HG03135 (cell line): ENCODE measurements at regions not wholly inside any gene's neighbourhood (a gene's known extent, or its start where the extent isn't known, plus 50 kb on each side); places are given as distances from the start of the nearest gene placed in this dataset.

Experiments
- ATAC-seq: cut with Tn5 transposase; IDR thresholded peaks from one replicate; pipeline ENCODE4 v1.9.1; 2021; ENCODE audit warnings: mild to moderate bottlenecking, moderate library complexity; ENCODE audit not compliant: unreplicated experiment

DNA sequence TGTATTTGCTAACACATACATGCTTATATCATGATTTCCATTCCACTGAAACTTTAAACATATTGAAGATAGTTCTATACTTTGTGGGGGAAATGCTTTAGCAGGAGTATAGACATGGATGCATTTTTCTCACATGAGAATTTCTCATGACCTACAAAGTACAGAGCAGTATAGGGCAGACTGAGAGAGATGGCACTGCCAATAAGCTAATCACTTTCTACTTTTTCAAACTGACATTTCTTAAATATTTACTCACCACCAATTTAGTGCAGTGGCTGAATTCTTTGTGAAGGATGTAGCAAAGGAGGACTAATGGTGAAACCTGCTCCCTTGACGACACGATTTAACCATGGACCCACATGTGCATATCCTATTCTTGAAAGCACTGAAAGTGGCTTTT, 923.5 kb downstream of the ADGRL2 start:
- no peak for ATAC-seq

GRCh38 chr1:82722608-82723007, 921.9 kb downstream of the ADGRL2 start:
- no peak for ATAC-seq

GRCh38 chr1:82721702-82722101, 921.0 kb downstream of the ADGRL2 start:
- no peak for ATAC-seq

DNA sequence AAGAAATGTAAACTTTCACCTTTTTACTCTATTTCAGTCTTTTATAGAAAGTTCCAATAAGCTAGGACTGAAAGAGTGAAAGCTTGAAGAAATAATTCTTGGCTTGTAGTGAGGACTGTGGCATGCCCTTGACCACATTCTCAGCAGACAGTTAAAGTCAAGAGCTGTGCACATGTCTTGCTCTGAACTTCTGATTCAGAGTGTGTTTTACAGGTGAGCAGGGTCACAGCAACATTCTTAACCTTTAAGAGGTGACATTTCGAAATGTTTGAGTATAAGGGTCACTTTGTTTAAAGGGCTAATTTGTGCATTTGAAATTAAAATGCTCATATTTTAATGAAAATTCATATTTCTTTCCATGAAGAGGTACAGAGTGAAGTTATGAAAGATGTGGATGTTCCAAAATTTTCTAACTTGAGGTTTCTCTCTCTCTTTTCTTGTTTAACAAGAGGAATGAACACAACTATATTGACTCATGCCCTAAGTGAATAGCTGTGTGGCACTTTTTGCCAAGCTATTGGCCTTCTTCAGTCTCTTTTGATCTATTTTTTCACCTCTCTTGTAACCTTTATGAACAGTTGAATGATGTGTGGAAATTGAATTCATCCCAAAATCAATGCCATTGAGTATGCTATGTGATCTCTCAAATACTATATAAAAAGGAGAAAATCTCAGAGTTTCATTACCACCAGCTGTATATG, 918.1 kb downstream of the ADGRL2 start:
- ATAC-seq, result no peak

DNA sequence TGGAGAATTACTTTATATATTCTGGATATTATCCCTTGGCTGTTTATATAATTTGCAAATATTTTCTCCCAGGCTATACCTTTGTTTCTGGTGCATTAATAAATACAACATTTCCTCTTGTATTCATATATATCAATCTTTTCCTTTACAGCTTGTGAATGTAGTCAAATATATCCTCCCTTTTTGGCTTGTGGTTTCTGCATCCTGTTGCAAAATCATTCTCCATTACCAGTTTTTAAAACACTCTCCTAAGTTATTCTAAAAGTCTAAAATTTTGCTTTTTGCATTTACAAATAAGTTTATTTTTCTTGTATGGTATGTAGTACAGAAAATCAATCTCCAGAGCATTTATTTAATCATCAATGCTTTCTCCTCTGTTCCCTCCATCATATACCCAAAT, 909.4 kb downstream of the ADGRL2 start:
- ATAC-seq, result no peak

DNA sequence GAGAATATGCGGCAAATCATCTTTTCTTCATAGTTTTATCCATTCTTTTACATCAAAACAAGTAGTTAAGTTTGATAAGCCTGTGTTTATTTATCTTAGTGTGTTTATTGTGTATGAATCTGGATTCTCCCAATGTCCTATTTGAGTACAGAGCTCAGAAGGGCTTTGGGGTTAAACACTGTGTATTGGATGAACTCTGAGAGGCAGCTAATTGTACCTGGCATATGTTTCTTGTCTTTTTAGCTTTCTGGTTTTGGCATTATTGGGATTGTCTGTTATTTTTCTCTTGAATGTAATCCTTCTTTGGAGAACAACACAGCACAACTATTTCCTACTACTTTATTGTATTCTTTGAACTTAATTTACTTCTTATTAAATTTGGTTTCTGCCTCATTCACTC, 906.9 kb downstream of the ADGRL2 start:
- no peak for ATAC-seq

- ATAC-seq, result no peak
Observed at GRCh38 chr1:82706741-82707140, 906.0 kb downstream of the ADGRL2 start.

DNA sequence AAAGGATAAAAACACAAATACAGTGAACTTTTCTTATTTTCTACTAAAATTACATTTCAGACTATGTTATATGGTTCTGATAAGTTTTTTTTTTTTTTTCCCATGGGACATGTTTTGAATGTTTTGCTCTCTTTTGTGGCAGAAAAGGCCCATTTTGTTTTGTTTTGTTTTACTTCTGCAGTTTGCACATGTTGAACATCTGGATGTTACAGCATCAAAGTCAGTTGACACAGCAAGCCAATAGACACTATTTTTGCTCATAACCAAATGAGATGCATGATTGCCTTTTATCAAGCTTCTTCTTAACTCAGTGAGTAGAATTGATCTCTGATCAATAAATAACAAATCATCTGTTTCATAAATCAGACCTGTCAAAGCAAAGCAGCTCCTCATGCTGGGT, 904.2 kb downstream of the ADGRL2 start:
- no peak for ATAC-seq

DNA sequence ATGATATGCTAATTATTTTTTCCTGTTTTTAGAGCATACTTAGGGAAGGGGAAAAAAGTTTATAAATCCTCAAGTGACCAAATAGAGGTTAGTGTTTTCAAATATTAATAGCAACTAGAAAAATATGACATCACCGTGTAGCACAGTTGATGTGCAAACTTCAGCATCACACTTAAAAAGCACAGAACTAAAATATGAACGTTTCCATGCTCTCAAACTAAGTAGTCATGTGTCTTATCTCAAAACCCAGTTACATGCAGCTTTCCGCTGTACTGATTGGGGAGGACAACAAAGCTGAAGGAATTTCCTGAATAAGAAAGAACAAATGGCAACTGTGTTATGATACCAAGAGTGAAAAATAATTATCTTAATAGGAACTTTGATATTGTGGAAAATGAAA, 903.7 kb downstream of the ADGRL2 start:
- ATAC-seq, result no peak

- ATAC-seq, result no peak
Observed at GRCh38 chr1:82703951-82704350, 903.2 kb downstream of the ADGRL2 start.

DNA sequence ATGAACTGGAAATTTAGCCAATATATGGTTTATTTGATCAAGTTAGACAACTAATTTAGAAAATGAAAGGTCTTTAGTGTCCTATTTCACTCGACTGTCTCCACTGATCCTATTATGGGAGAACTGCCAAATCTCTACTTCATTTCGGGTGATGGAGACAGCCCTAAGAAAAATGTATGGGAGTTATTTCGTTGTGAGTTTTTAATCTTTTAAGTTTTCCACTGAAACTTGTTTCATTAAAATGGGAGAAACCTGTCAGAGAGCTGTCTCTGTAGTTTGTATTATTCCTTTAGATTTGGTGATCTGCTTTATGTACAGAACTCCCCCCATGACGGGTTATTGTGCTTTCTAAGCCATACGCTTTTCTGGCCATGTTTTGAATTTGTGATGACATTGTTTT, 899.7 kb downstream of the ADGRL2 start:
- ATAC-seq, result no peak

DNA sequence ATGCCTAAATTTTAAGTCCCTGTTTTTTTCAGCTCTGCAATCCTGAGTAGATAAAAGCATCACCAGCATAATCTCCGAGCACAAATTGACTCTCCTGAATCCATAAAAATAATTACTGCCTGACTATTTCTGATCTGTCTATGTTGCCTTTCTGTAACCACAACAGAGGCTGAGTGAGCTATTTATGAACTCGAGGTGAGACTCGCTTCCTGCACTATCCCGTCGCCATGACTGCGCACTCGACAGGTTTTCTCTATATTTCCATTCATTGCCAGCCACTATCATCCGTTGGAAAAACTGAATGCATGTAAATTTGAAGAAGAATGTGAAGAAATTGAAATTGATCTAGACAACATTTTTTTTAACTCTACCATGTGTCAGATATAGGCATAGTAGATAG, 897.2 kb downstream of the ADGRL2 start:
- ATAC-seq, result no peak

- ATAC-seq, result no peak
Observed at GRCh38 chr1:82695443-82695842, 894.7 kb downstream of the ADGRL2 start.

DNA sequence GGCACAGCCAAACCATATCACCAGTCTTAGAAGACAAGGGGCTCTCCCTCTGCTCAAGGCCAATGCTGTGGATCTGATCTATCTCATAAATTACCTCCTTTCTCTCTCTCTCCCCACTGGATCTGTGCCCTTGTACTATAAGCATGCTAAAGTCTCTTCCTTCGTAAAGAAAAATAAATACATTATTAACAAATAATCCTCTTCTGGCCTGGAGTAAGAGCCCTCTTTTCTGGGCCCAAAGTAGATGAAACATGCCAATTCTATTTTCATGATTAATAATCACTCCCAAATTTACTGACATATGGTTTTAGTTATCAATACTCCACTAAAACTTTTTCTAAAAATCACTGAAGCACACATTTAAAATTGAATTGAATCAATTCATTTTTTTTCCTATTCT, 889.7 kb downstream of the ADGRL2 start:
- no peak for ATAC-seq

- no peak for ATAC-seq
Observed at GRCh38 chr1:82689217-82689616, 888.5 kb downstream of the ADGRL2 start.

DNA sequence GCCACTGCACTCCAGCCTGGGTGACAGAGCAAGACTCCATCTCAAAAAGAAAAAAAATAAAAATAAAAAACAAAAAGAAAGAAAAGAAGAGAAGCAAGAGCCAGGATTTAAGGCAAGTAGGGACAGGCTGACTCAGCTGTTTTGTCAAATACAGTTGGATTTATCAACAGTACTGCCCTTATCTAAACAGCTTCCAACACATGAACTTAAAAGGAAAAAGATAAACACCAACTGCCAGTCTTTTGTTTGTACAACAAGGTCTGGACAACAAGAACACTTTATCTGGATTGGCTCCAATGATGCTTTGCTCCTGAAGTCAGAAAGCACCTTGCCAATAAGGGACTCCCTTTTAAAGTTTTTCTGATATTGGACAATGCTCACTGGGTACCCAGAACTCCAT, 886.0 kb downstream of the ADGRL2 start:
- no peak for ATAC-seq

GRCh38 chr1:82646888-82647287, 846.2 kb downstream of the ADGRL2 start:
- ATAC-seq, result no peak

- no peak for ATAC-seq
Observed at GRCh38 chr1:82646336-82646735, 845.6 kb downstream of the ADGRL2 start.

DNA sequence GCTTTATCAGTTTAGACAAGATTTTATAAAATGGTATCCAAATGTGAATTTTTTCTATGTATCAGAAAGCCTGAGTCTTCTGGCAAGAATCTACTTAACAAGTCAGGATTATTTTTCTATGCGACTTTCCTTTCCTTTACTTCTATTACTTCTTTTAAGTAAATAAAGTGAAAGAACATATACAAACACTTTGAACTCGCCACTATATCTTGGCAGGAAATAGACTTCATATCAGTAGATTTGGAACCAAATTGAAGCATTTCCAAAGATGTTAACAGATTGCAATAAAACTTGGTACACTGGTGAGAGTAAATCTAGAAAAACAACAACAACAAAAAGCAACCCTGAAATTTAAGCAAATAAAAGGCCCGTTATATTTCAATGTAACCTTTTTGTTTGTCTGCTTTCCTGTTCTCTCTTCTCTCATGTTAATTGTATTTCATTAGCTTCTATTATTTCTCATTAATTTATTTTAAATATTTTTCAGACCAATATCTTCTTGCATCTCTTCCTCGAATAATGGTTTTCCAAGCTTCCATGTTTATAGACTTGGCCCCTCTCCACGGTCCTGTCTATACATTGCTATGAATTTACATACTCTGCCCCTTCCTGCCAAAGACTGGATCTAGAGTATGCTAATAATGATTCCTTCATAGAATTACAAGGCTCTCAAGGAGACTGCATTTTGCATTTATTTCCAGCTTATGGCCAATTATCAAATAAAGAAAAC, 843.6 kb downstream of the ADGRL2 start:
- no peak for ATAC-seq

- no peak for ATAC-seq
Observed at GRCh38 chr1:82640352-82640751, 839.6 kb downstream of the ADGRL2 start.

- no peak for ATAC-seq
Observed at GRCh38 chr1:82634266-82634665, 833.5 kb downstream of the ADGRL2 start.

GRCh38 chr1:82632155-82632554, 831.4 kb downstream of the ADGRL2 start:
- no peak for ATAC-seq

- ATAC-seq, result no peak
Observed at GRCh38 chr1:82628887-82629286, 828.2 kb downstream of the ADGRL2 start.
